HEK293 (cell line): ENCODE measurements at regions not wholly inside any gene's neighbourhood (a gene's known extent, or its start where the extent isn't known, plus 50 kb on each side); places are given as distances from the start of the nearest gene placed in this dataset.

Experiments
- SP2 ChIP-seq: fragments of 450-650 bp; formaldehyde crosslinking; IDR thresholded peaks from 2 replicates; pipeline ENCODE4 v1.5.1; 2016; ENCODE audit warnings: missing biosample characterization, missing genetic modification characterization
- SP7 ChIP-seq: fragments of 450-650 bp; formaldehyde crosslinking; IDR thresholded peaks from 2 replicates; pipeline ENCODE4 v1.5.1; 2016; ENCODE audit warnings: missing biosample characterization, missing genetic modification characterization
- ZBTB7A ChIP-seq: fragments of 450-650 bp; formaldehyde crosslinking; IDR thresholded peaks from 2 replicates; pipeline ENCODE4 v1.5.1; 2016; ENCODE audit warnings: low read depth, missing biosample characterization, missing genetic modification characterization
- ZNF274 ChIP-seq, 2 experiments: fragments of 200-500 bp in 1 of 2; fragments of 450-650 bp in 1 of 2; sonication (Bioruptor generic) in 1 of 2; formaldehyde crosslinking in 1 of 2; IDR thresholded peaks; 2 replicates each; pipeline versions ENCODE4 v1.5.1 to v1.6.1; 2014 to 2016; ENCODE audit warnings: borderline replicate concordance in 1 of 2, inconsistent platforms in 1 of 2, low read length in 1 of 2, missing biosample characterization in 1 of 2, missing genetic modification characterization in 1 of 2
- ZNF670 ChIP-seq: fragments of 450-650 bp; formaldehyde crosslinking; IDR thresholded peaks from 2 replicates; pipeline ENCODE4 v1.5.1; 2016; ENCODE audit warnings: missing biosample characterization, missing genetic modification characterization, low read depth
- TF ChIP-seq, protein P1 (sequence below): fragments of 450-650 bp; formaldehyde crosslinking; IDR thresholded peaks from 2 replicates; pipeline ENCODE4 v1.5.1; 2016; ENCODE audit warnings: missing biosample characterization, missing genetic modification characterization
- TF ChIP-seq, protein P2 (sequence below): fragments of 450-650 bp; formaldehyde crosslinking; IDR thresholded peaks from 2 replicates; pipeline ENCODE4 v1.5.1; 2016; ENCODE audit warnings: missing biosample characterization, missing genetic modification characterization
- TF ChIP-seq, protein P3 (sequence below): fragments of 450-650 bp; formaldehyde crosslinking; IDR thresholded peaks from 2 replicates; pipeline ENCODE4 v1.5.1; 2016; ENCODE audit warnings: missing biosample characterization, missing genetic modification characterization

DNA sequence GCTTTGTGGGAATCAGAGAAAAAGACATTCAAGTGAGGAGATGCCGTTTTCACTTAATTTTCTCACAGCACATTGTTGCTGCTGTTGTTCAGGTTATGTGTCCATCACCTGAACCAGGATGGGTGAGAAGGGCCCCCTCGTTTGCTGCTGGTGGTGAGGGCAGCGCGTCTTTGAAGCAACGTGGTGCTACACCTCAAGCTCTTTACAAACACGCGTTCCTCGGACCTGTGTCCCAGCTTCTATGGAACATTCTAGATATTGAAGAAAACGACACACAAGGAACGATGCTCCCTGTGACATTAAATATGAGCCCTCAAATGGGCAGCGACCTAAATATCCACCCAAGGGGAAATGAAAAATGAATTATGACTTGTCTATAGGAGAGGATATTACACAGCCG lies 418.6 kb downstream of the MN1 start:
- TF ChIP-seq, protein P1, sequence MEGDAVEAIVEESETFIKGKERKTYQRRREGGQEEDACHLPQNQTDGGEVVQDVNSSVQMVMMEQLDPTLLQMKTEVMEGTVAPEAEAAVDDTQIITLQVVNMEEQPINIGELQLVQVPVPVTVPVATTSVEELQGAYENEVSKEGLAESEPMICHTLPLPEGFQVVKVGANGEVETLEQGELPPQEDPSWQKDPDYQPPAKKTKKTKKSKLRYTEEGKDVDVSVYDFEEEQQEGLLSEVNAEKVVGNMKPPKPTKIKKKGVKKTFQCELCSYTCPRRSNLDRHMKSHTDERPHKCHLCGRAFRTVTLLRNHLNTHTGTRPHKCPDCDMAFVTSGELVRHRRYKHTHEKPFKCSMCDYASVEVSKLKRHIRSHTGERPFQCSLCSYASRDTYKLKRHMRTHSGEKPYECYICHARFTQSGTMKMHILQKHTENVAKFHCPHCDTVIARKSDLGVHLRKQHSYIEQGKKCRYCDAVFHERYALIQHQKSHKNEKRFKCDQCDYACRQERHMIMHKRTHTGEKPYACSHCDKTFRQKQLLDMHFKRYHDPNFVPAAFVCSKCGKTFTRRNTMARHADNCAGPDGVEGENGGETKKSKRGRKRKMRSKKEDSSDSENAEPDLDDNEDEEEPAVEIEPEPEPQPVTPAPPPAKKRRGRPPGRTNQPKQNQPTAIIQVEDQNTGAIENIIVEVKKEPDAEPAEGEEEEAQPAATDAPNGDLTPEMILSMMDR (tag by site-specific recombination): no peak
- TF ChIP-seq, protein P2, sequence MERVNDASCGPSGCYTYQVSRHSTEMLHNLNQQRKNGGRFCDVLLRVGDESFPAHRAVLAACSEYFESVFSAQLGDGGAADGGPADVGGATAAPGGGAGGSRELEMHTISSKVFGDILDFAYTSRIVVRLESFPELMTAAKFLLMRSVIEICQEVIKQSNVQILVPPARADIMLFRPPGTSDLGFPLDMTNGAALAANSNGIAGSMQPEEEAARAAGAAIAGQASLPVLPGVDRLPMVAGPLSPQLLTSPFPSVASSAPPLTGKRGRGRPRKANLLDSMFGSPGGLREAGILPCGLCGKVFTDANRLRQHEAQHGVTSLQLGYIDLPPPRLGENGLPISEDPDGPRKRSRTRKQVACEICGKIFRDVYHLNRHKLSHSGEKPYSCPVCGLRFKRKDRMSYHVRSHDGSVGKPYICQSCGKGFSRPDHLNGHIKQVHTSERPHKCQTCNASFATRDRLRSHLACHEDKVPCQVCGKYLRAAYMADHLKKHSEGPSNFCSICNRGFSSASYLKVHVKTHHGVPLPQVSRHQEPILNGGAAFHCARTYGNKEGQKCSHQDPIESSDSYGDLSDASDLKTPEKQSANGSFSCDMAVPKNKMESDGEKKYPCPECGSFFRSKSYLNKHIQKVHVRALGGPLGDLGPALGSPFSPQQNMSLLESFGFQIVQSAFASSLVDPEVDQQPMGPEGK (tag by site-specific recombination): no peak
- TF ChIP-seq ZBTB7A (tag by site-specific recombination) (no peak), ZNF670 (tag by site-specific recombination) (no peak), ZNF274 (IDR thresholded peaks at IDR 0.05; ENCODE audit: low read length) (no peak), ZNF274 (tag by site-specific recombination; IDR thresholded peaks at IDR 0.05; ENCODE audit: borderline replicate concordance) (no peak), SP7 (no peak), SP2 (tag by site-specific recombination) (no peak)
- TF ChIP-seq, protein P3, sequence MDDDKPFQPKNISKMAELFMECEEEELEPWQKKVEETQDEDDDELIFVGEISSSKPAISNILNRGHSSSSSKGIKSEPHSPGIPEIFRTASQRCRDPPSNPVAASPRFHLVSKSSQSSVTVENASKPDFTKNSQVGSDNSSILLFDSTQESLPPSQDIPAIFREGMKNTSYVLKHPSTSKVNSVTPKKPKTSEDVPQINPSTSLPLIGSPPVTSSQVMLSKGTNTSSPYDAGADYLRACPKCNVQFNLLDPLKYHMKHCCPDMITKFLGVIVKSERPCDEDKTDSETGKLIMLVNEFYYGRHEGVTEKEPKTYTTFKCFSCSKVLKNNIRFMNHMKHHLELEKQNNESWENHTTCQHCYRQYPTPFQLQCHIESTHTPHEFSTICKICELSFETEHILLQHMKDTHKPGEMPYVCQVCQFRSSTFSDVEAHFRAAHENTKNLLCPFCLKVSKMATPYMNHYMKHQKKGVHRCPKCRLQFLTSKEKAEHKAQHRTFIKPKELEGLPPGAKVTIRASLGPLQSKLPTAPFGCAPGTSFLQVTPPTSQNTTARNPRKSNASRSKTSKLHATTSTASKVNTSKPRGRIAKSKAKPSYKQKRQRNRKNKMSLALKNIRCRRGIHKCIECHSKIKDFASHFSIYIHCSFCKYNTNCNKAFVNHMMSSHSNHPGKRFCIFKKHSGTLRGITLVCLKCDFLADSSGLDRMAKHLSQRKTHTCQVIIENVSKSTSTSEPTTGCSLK: no peak
